CD4-positive, alpha-beta T cell (primary cell): ENCODE measurements at regions not wholly inside any gene's neighbourhood (a gene's known extent, or its start where the extent isn't known, plus 50 kb on each side); places are given as distances from the start of the nearest gene placed in this dataset.

Experiments used
- ATAC-seq: fragments of 200-7000 bp; cut with Tn5 transposase; one replicate; pipeline ENCODE4 v1.10.0; 2022; ENCODE audit warnings: mild to moderate bottlenecking; ENCODE audit not compliant: poor library complexity
- CTCF ChIA-PET: fragments of 350-600 bp; sonication (Branson Sonifier 250); formaldehyde crosslinking; loops from one replicate; lab custom pipeline; 2021; ENCODE audit warnings: antibody characterized with exemption, inconsistent platforms; lab: Charles Lee
- POLR2A ChIA-PET: fragments of 350-600 bp; sonication (Branson Sonifier 250); formaldehyde crosslinking; loops from one replicate; lab custom pipeline; 2021; ENCODE audit warnings: antibody characterized with exemption, inconsistent platforms; lab: Charles Lee
- DNase-seq, 14 experiments: peaks; one replicate each; pipeline ENCODE4 v3.0.0-alpha.2; 2013 to 2020; ENCODE audit warnings: mixed read lengths in 2 of 14
- H3K27ac ChIP-seq, 2 donors: one replicate each; pipeline versions ENCODE4 v1.5.1 to v1.7.0; 2013; ENCODE audit warnings: low read length in 2 of 2, low read depth in 1 of 2, mild to moderate bottlenecking in 1 of 2
- H3K27me3 ChIP-seq, 2 experiments: 1 replicate in 1 of 2; 2 replicates in 1 of 2; pipeline versions ENCODE4 v1.6.1 to v1.7.0; 2013; ENCODE audit warnings: low read length in 2 of 2, control low read depth in 1 of 2, mild to moderate bottlenecking in 1 of 2, moderate library complexity in 1 of 2; ENCODE audit not compliant: insufficient read depth in 2 of 2, control insufficient read depth in 1 of 2
- H3K36me3 ChIP-seq: one replicate; pipeline ENCODE4 v1.6.1; 2013; ENCODE audit warnings: low read length, control low read depth; ENCODE audit not compliant: insufficient read depth
- H3K4me1 ChIP-seq: one replicate; pipeline ENCODE4 v1.6.1; 2013; ENCODE audit warnings: low read length, control low read depth; ENCODE audit not compliant: insufficient read depth
- H3K4me3 ChIP-seq: one replicate; pipeline ENCODE4 v1.5.1; 2013; ENCODE audit warnings: mild to moderate bottlenecking, low read length, moderate library complexity
- H3K9me3 ChIP-seq, 2 experiments: 1 replicate in 1 of 2; 2 replicates in 1 of 2; pipeline versions ENCODE4 v1.6.1 to v1.7.0; 2013; ENCODE audit warnings: low read length in 2 of 2, mild to moderate bottlenecking in 2 of 2, control low read depth in 1 of 2, moderate library complexity in 1 of 2; ENCODE audit not compliant: control insufficient read depth in 1 of 2, insufficient read depth in 1 of 2
- H3K27ac Mint-ChIP-seq: one replicate; pipeline ENCODE4 v1.8.0; 2020; ENCODE audit warnings: mixed read lengths
- H3K27me3 Mint-ChIP-seq: one replicate; pipeline ENCODE4 v1.8.0; 2021; ENCODE audit warnings: mixed read lengths
- H3K36me3 Mint-ChIP-seq: one replicate; pipeline ENCODE4 v1.8.0; 2021; ENCODE audit warnings: low read depth, mixed read lengths
- H3K4me1 Mint-ChIP-seq: one replicate; pipeline ENCODE4 v1.8.0; 2021; ENCODE audit warnings: low read depth, mixed read lengths
- H3K4me3 Mint-ChIP-seq: one replicate; pipeline ENCODE4 v1.8.0; 2020; ENCODE audit warnings: mild to moderate bottlenecking, mixed read lengths
- H3K9me3 Mint-ChIP-seq: one replicate; pipeline ENCODE4 v1.8.0; 2020; ENCODE audit warnings: mixed read lengths
- intact Hi-C, 2 experiments: fragments of 100-400 bp; cut with DNase I in 1 of 2; cut with micrococcal nuclease in 1 of 2; formaldehyde crosslinking; loops; one replicate each; pipeline versions ENCODE4 v1.15.1 to v1.9.0; 2023 to 2025; cut with DNase I, micrococcal nuclease
- TF ChIP-seq, protein P1 (sequence below): fragments of 200-600 bp; IDR thresholded peaks from one replicate; pipeline ENCODE4 v1.8.0; 2022; ENCODE audit warnings: antibody characterized with exemption, mild to moderate bottlenecking

DNA sequence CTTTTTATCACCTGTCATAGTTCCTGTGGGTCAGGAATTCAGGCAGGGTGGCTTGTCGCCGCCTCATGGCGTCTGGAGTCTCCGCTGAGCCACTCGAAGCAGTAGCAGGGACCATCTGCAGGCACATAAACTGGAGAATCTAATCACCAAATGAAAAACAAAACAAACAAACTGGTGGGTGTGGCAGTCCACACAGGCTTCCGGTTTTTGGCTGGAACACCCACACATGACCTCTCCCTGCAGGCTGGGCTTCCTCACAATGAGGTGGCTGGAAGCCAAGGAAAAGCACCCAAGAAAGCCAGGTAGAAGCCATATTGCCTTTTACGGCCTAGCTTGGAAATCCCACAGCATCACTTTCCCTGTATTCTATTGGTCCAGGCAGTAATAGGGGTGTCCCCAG, 197.0 kb downstream of the SYK start:
- Histone ChIP-seq H3K27ac (no peak overlapping the region), H3K27me3 (no peaks in the 10 kb centered on the region), H3K4me3 (no peak overlapping the region), H3K4me1 (no peaks in the 10 kb centered on the region), H3K36me3 (no peaks in the 10 kb centered on the region), H3K9me3 (no peaks in the 10 kb centered on the region)
- ChIA-PET POLR2A (no interaction called here), CTCF (no interaction called here)
- Mint-ChIP-seq H3K36me3 (no peaks in the 10 kb centered on the region), H3K9me3 (no peaks in the 10 kb centered on the region), H3K4me1 (no peaks in the 10 kb centered on the region), H3K4me3 (no peak overlapping the region), H3K27me3 (peaks cover 16% of the 10 kb centered on the region), H3K27ac (no peak overlapping the region)
- ATAC-seq (no peak), DNase-seq (no peak)
- TF ChIP-seq, protein P1, sequence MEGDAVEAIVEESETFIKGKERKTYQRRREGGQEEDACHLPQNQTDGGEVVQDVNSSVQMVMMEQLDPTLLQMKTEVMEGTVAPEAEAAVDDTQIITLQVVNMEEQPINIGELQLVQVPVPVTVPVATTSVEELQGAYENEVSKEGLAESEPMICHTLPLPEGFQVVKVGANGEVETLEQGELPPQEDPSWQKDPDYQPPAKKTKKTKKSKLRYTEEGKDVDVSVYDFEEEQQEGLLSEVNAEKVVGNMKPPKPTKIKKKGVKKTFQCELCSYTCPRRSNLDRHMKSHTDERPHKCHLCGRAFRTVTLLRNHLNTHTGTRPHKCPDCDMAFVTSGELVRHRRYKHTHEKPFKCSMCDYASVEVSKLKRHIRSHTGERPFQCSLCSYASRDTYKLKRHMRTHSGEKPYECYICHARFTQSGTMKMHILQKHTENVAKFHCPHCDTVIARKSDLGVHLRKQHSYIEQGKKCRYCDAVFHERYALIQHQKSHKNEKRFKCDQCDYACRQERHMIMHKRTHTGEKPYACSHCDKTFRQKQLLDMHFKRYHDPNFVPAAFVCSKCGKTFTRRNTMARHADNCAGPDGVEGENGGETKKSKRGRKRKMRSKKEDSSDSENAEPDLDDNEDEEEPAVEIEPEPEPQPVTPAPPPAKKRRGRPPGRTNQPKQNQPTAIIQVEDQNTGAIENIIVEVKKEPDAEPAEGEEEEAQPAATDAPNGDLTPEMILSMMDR, result no peak
- intact Hi-C loops, result no loop called here

DNA sequence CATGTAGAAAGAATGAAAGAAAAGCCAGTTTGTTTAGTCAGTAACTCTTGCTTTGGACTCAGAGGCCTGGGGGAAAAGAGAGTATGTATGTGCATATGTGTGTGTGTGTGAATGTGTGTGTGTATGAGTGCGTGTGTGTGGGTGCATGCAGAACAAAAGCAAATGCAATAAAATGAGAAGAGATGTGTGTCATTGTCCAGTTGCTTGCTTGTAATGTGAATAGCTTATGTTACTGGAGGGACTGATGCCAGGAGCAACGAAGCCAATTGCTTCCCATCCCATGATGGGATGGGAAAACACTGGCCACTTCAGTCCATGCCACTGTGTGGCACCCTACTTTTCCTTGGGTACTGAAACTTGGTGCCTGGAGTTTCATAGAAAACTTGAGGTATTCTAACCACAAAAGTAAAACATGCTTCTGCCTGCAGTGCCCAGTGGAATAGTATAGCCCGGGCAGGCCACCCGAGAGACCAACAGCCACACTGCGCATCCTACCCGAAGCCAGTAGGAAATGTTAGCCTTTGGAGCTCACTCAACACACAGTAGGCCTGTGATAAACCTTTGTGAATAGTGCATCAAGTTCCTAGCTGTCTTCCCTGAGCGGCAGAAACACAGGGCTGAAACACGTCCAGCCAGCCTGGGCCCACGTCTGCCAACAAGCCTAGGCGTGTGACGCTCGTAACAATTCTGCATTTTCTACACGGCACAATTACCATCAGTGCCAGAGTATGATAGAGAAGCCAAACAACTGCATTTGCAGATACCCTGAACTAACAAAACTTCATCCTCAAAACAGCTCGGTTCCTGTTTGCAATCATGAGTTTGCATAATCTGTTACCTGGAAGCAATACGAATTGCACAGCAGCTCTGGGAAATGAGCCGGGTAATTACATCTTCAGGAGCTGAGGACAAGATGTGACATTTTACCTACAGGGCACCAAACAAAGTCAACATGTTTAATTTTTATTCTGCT, 198.1 kb downstream of the SYK start:
- no peaks in the 10 kb centered on the region for H3K36me3 ChIP-seq
- H3K9me3 Mint-ChIP-seq, result no peaks in the 10 kb centered on the region
- POLR2A ChIA-PET, result no interaction called here

DNA sequence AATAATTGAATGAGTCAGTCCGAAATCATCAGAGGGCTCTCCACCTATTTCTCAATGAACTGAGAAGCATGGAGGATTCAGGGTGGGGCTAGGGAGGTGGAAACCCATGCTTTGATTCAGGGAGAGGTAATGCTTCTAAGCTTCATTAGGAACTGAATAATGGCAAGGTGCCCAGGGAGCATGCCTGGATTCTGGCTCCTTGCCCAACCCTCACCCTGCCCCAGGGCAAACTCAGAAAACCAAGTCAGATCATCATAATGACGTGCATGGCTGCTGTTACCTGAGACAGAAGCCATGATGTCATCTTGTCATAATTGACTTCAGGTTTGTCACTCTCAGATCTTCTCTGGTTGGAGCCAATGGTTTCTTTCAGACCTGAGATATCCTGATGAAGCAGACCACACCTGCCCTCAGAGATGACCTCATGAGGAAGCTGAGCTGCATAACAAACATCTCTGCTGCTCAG, 199.6 kb downstream of the SYK start:
- no peaks in the 10 kb centered on the region for H3K4me1 ChIP-seq
- H3K27me3 Mint-ChIP-seq, result peaks cover 16% of the 10 kb centered on the region
- intact Hi-C loops, result no loop called here
- no peak overlapping the region for H3K27ac ChIP-seq
- H3K4me3 ChIP-seq, result no peak overlapping the region
- TF ChIP-seq, protein P1, result no peak
- no peak overlapping the region for H3K4me3 Mint-ChIP-seq
- H3K4me1 Mint-ChIP-seq, result no peaks in the 10 kb centered on the region
- ChIA-PET CTCF (no interaction called here), POLR2A (no interaction called here)
- no peak for DNase-seq
- no peak overlapping the region for H3K27ac Mint-ChIP-seq
- no peak for ATAC-seq
- no peaks in the 10 kb centered on the region for H3K9me3 ChIP-seq
- no peaks in the 10 kb centered on the region for H3K27me3 ChIP-seq
- H3K9me3 Mint-ChIP-seq, result no peaks in the 10 kb centered on the region
- H3K36me3 ChIP-seq, result no peaks in the 10 kb centered on the region
- no peaks in the 10 kb centered on the region for H3K36me3 Mint-ChIP-seq

More for the DNA sequence above, 198.1 kb downstream of the SYK start:
- H3K36me3 Mint-ChIP-seq, result no peaks in the 10 kb centered on the region
- H3K4me3 ChIP-seq, result no peak overlapping the region
- ATAC-seq (no peak), DNase-seq (no peak)
- H3K9me3 ChIP-seq, result no peaks in the 10 kb centered on the region
- intact Hi-C loops, result no loop called here
- TF ChIP-seq, protein P1, result no peak
- no peak overlapping the region for H3K4me3 Mint-ChIP-seq
- CTCF ChIA-PET, result no interaction called here
- H3K27ac ChIP-seq, result no peak overlapping the region
- no peaks in the 10 kb centered on the region for H3K27me3 ChIP-seq
- peaks cover 16% of the 10 kb centered on the region for H3K27me3 Mint-ChIP-seq
- H3K4me1 ChIP-seq, result no peaks in the 10 kb centered on the region
- no peaks in the 10 kb centered on the region for H3K4me1 Mint-ChIP-seq
- H3K27ac Mint-ChIP-seq, result no peak overlapping the region
